ENCODE measurements at regions not wholly inside any gene's neighbourhood (a gene's known extent, or its start where the extent isn't known, plus 50 kb on each side); places are given as distances from the start of the nearest gene placed in this dataset.

GRCh38 chr2:21543630-21544029 lies 419.9 kb downstream of the TDRD15 start:
- DNase-seq: no peak

- DNase-seq: no peak
These were observed 420.6 kb downstream of the TDRD15 start for GRCh38 chr2:21544392-21544791.

- no peak for DNase-seq
These were observed 429.2 kb downstream of the TDRD15 start for GRCh38 chr2:21552981-21553380.

- no peak for DNase-seq
These were observed 435.6 kb downstream of the TDRD15 start for GRCh38 chr2:21559351-21559750.

GRCh38 chr2:21561965-21562364 lies 438.2 kb downstream of the TDRD15 start:
- DNase-seq: no peak

- DNase-seq: no peak
These were observed 443.6 kb downstream of the TDRD15 start for GRCh38 chr2:21567395-21567794.

- no peak for DNase-seq
These were observed 447.9 kb downstream of the TDRD15 start for GRCh38 chr2:21571686-21572085.

- DNase-seq: no peak
These were observed 456.6 kb downstream of the TDRD15 start for GRCh38 chr2:21580391-21580790.

- DNase-seq: no peak
These were observed 462.1 kb downstream of the TDRD15 start for GRCh38 chr2:21585881-21586280.

GRCh38 chr2:21590026-21590690 lies 466.4 kb downstream of the TDRD15 start:
- DNase-seq: no peak

GRCh38 chr2:21591926-21592325 lies 468.2 kb downstream of the TDRD15 start:
- DNase-seq: no peak

- DNase-seq: no peak
These were observed 475.6 kb downstream of the TDRD15 start for GRCh38 chr2:21599417-21599816.

GRCh38 chr2:21602789-21603188 lies 479.0 kb downstream of the TDRD15 start:
- DNase-seq: no peak

- DNase-seq: no peak
These were observed 483.8 kb downstream of the TDRD15 start for GRCh38 chr2:21607572-21607971.

GRCh38 chr2:21610304-21610703 lies 486.5 kb downstream of the TDRD15 start:
- no peak for DNase-seq

GRCh38 chr2:21617885-21618434 lies 494.2 kb downstream of the TDRD15 start:
- DNase-seq: no peak

GRCh38 chr2:21620771-21621170 lies 497.0 kb downstream of the TDRD15 start:
- DNase-seq: no peak

- DNase-seq: no peak
These were observed 504.2 kb downstream of the TDRD15 start for GRCh38 chr2:21627938-21628337.

GRCh38 chr2:21633015-21633414 lies 509.2 kb downstream of the TDRD15 start:
- no peak for DNase-seq

- DNase-seq: no peak
These were observed 509.7 kb downstream of the TDRD15 start for GRCh38 chr2:21633466-21633865.

GRCh38 chr2:21633911-21634310 lies 510.1 kb downstream of the TDRD15 start:
- no peak for DNase-seq

- DNase-seq: no peak
These were observed 516.3 kb downstream of the TDRD15 start for GRCh38 chr2:21640046-21640445.

- DNase-seq: no peak
These were observed 518.9 kb downstream of the TDRD15 start for GRCh38 chr2:21642647-21643046.

- no peak for DNase-seq
These were observed 519.4 kb downstream of the TDRD15 start for GRCh38 chr2:21643180-21643579.

GRCh38 chr2:21644266-21644665 lies 520.5 kb downstream of the TDRD15 start:
- no peak for DNase-seq

Measured in DMS 273 treated with DMSO at 0.1 percent for 48 hours (cell line).